BLaER1 treated with 17β-estradiol and CSF1 and Interleukin-3, amounts not matched to agents 10 nM and 100 nM (cell line): ENCODE measurements at regions not wholly inside any gene's neighbourhood (a gene's known extent, or its start where the extent isn't known, plus 50 kb on each side); places are given as distances from the start of the nearest gene placed in this dataset.
A peak's percentile ranks its signal among the peaks of the same experiment; 100 is the strongest.

Source experiments
- H3K27ac ChIP-seq, 11 experiments: shearing (Covaris generic); formaldehyde crosslinking; 2 replicates each; pipeline ENCODE4 v1.8.1; 2022
- H3K27me3 ChIP-seq, 11 experiments: shearing (Covaris generic); formaldehyde crosslinking; 2 replicates each; pipeline ENCODE4 v1.8.1; 2022
- H3K36me3 ChIP-seq, 11 experiments: shearing (Covaris generic); formaldehyde crosslinking; 2 replicates each; pipeline ENCODE4 v1.8.1; 2022
- H3K4me1 ChIP-seq, 10 experiments: shearing (Covaris generic); formaldehyde crosslinking; 2 replicates each; pipeline ENCODE4 v1.8.1; 2022
- H3K4me2 ChIP-seq, 11 experiments: shearing (Covaris generic); formaldehyde crosslinking; 2 replicates each; pipeline ENCODE4 v1.8.1; 2022
- H3K4me3 ChIP-seq, 10 experiments: shearing (Covaris generic); formaldehyde crosslinking; 2 replicates each; pipeline ENCODE4 v1.8.1; 2022
- H3K9ac ChIP-seq, 11 experiments: shearing (Covaris generic); formaldehyde crosslinking; 2 replicates each; pipeline ENCODE4 v1.8.1; 2022
- H3K9me3 ChIP-seq, 11 experiments: shearing (Covaris generic); formaldehyde crosslinking; replicated peaks in 1 of 11; 2 replicates each; pipeline ENCODE4 v1.8.1; 2022
- H4K20me1 ChIP-seq, 11 experiments: shearing (Covaris generic); formaldehyde crosslinking; 2 replicates each; pipeline ENCODE4 v1.8.1; 2022
- Cebpa-rat ChIP-seq, 11 experiments: shearing (Covaris generic); IDR thresholded peaks; 2 replicates each; pipeline ENCODE4 v1.8.1; 2022

DNA sequence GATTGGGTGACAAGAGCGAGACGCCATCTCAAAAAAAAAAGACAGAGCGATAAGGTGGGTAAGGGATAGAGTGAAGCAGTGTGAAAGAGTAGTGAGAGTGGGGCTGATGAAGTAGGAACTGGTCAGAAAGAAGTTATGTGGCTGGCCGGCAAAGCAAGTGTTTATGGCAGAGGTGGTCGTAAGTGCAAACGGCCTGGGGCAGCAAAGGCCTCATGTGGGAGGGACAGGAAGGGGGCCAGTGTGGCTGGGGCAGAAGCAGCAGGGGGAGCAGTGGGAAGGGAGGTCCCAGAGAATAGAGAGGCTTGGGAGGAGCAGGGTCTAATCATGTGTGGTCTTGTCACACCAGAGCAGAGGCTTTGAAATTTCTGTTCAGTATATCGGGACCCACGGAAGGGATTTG is 186.2 kb downstream of the HS3ST3B1 start:
- no peak for TF ChIP-seq Cebpa-rat (IDR thresholded peaks at IDR 0.05)

GRCh38 chr17:14482715-14483114 is 181.8 kb downstream of the HS3ST3B1 start:
- Histone ChIP-seq H3K9ac (no peak overlapping the region), H4K20me1 (no peaks in the 10 kb centered on the region), H3K27ac (no peak overlapping the region)

More for the DNA sequence above, 186.2 kb downstream of the HS3ST3B1 start:
- no peak overlapping the region for H3K27ac ChIP-seq
- no peaks in the 10 kb centered on the region for H4K20me1 ChIP-seq
- no peak overlapping the region for H3K9ac ChIP-seq
- H3K9me3 ChIP-seq: peaks cover 0 to 35% (median 7%) of the 10 kb centered on the region in 11 experiments; a peak in 11 of 22 replicates
- no peaks in the 10 kb centered on the region for H3K4me1 ChIP-seq
- H3K36me3 ChIP-seq: no peaks in the 10 kb centered on the region
- H3K27me3 ChIP-seq: no peaks in the 10 kb centered on the region
- no peak overlapping the region for H3K4me2 ChIP-seq
- H3K4me3 ChIP-seq: no peak overlapping the region

GRCh38 chr17:14481664-14482063 is 180.8 kb downstream of the HS3ST3B1 start:
- no peak for TF ChIP-seq Cebpa-rat (IDR thresholded peaks at IDR 0.05)
- H3K9me3 ChIP-seq: peaks cover 0 to 56% (median 24%) of the 10 kb centered on the region in 11 experiments; a peak in 17 of 22 replicates
- H3K36me3 ChIP-seq: no peaks in the 10 kb centered on the region

More at GRCh38 chr17:14482715-14483114, 181.8 kb downstream of the HS3ST3B1 start:
- no peak overlapping the region for H3K4me2 ChIP-seq
- no peak for TF ChIP-seq Cebpa-rat (IDR thresholded peaks at IDR 0.05)
- no peaks in the 10 kb centered on the region for H3K4me1 ChIP-seq
- H3K9me3 ChIP-seq: peaks cover 0 to 64% (median 21%) of the 10 kb centered on the region in 11 experiments; a peak in 18 of 22 replicates
- no peaks in the 10 kb centered on the region for H3K36me3 ChIP-seq
- no peaks in the 10 kb centered on the region for H3K27me3 ChIP-seq
- no peak overlapping the region for H3K4me3 ChIP-seq

GRCh38 chr17:14474591-14474990 is 173.7 kb downstream of the HS3ST3B1 start:
- no peaks in the 10 kb centered on the region for H4K20me1 ChIP-seq
- no peak for TF ChIP-seq Cebpa-rat (IDR thresholded peaks at IDR 0.05)
- no peak overlapping the region for H3K4me3 ChIP-seq
- no peak overlapping the region for H3K4me2 ChIP-seq
- H3K9ac ChIP-seq: no peak overlapping the region
- H3K9me3 ChIP-seq: peaks cover 0 to 25% (median 13%) of the 10 kb centered on the region in 11 experiments; a peak in 11 of 22 replicates
- no peak overlapping the region for H3K27ac ChIP-seq
- no peaks in the 10 kb centered on the region for H3K27me3 ChIP-seq
- H3K4me1 ChIP-seq: peaks cover 0 to 18% (median 16%) of the 10 kb centered on the region in 10 experiments; a peak in 13 of 20 replicates
- no peaks in the 10 kb centered on the region for H3K36me3 ChIP-seq

More at GRCh38 chr17:14481664-14482063, 180.8 kb downstream of the HS3ST3B1 start:
- Histone ChIP-seq H3K27me3 (no peaks in the 10 kb centered on the region), H3K4me2 (no peak overlapping the region), H3K4me1 (no peaks in the 10 kb centered on the region), H4K20me1 (no peaks in the 10 kb centered on the region), H3K4me3 (no peak overlapping the region), H3K9ac (no peak overlapping the region), H3K27ac (no peak overlapping the region)

- Histone ChIP-seq H3K4me3 (no peak overlapping the region), H3K36me3 (no peaks in the 10 kb centered on the region), H3K27me3 (no peaks in the 10 kb centered on the region), H3K4me2 (peak overlapping the region in 7 of 11 experiments; percentile 27 to 69 (median 54); a peak in 12 of 22 replicates), H3K27ac (no peak overlapping the region), H4K20me1 (no peaks in the 10 kb centered on the region), H3K9ac (no peak overlapping the region), H3K9me3 (peaks cover 24 to 48% (median 35%) of the 10 kb centered on the region in 11 experiments), H3K4me1 (peaks cover 0 to 31% (median 16%) of the 10 kb centered on the region in 10 experiments; a peak in 13 of 20 replicates)
- no peak for TF ChIP-seq Cebpa-rat (IDR thresholded peaks at IDR 0.05)
These were observed 170.2 kb downstream of the HS3ST3B1 start for GRCh38 chr17:14471052-14471451.

GRCh38 chr17:14470417-14470816 is 169.5 kb downstream of the HS3ST3B1 start:
- no peaks in the 10 kb centered on the region for H3K36me3 ChIP-seq
- H3K27ac ChIP-seq: no peak overlapping the region
- no peaks in the 10 kb centered on the region for H4K20me1 ChIP-seq
- H3K9ac ChIP-seq: no peak overlapping the region
- peaks cover 0 to 37% (median 16%) of the 10 kb centered on the region in 10 experiments; a peak in 13 of 20 replicates for H3K4me1 ChIP-seq
- no peaks in the 10 kb centered on the region for H3K27me3 ChIP-seq
- no peak overlapping the region for H3K4me3 ChIP-seq
- peak overlapping the region in 7 of 11 experiments; percentile 27 to 69 (median 54); a peak in 13 of 22 replicates for H3K4me2 ChIP-seq
- H3K9me3 ChIP-seq: peaks cover 25 to 47% (median 39%) of the 10 kb centered on the region in 11 experiments
- TF ChIP-seq Cebpa-rat (IDR thresholded peaks at IDR 0.05): no peak

DNA sequence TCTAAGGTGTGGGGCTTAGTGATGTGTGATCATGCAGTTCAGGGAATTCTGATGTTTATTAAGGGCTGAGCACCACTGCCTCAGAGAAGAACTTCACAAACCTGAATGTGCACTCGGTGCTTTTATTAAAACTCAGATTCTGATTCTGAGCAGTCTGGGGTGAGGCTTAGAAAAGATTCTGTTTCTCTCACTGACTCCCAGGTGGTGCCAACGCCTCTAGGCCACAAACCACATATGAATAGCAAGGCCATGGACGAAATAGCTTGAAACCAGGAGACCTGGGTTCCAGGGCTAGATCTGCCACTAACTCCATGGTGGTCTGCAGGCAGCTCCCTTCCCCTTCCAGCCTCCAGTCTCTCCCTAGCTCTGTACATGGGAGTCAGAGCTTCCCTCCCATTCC is 169.1 kb downstream of the HS3ST3B1 start:
- no peak overlapping the region for H3K27ac ChIP-seq
- no peak for TF ChIP-seq Cebpa-rat (IDR thresholded peaks at IDR 0.05)
- H3K27me3 ChIP-seq: no peaks in the 10 kb centered on the region
- H3K4me3 ChIP-seq: no peak overlapping the region
- H3K4me2 ChIP-seq: peak overlapping the region in 7 of 11 experiments; percentile 27 to 69 (median 54); a peak in 13 of 22 replicates
- peaks cover 0 to 41% (median 16%) of the 10 kb centered on the region in 10 experiments; a peak in 13 of 20 replicates for H3K4me1 ChIP-seq
- no peaks in the 10 kb centered on the region for H3K36me3 ChIP-seq
- no peaks in the 10 kb centered on the region for H4K20me1 ChIP-seq
- H3K9ac ChIP-seq: no peak overlapping the region
- H3K9me3 ChIP-seq: peaks cover 27 to 49% (median 39%) of the 10 kb centered on the region in 11 experiments

- no peak for TF ChIP-seq Cebpa-rat (IDR thresholded peaks at IDR 0.05)
- no peaks in the 10 kb centered on the region for H3K36me3 ChIP-seq
- no peaks in the 10 kb centered on the region for H3K27me3 ChIP-seq
- peaks cover 0 to 51% (median 17%) of the 10 kb centered on the region in 10 experiments; a peak in 13 of 20 replicates for H3K4me1 ChIP-seq
- peaks cover 27 to 48% (median 39%) of the 10 kb centered on the region in 11 experiments for H3K9me3 ChIP-seq
- no peaks in the 10 kb centered on the region for H4K20me1 ChIP-seq
- no peak overlapping the region for H3K4me3 ChIP-seq
- H3K9ac ChIP-seq: no peak overlapping the region
- no peak overlapping the region for H3K27ac ChIP-seq
- H3K4me2 ChIP-seq: peak overlapping the region in 4 of 11 experiments; percentile 13 to 69 (median 18); a peak in 5 of 22 replicates
These were observed 168.0 kb downstream of the HS3ST3B1 start for GRCh38 chr17:14468858-14469257.

- no peaks in the 10 kb centered on the region; a peak in 1 of 22 replicates for H3K36me3 ChIP-seq
- no peak for TF ChIP-seq Cebpa-rat (IDR thresholded peaks at IDR 0.05)
- H3K27ac ChIP-seq: no peak overlapping the region; a peak in 1 of 22 replicates
- no peak overlapping the region for H3K4me3 ChIP-seq
- H3K4me1 ChIP-seq: peaks cover 0 to 99% (median 52%) of the 10 kb centered on the region in 10 experiments; a peak in 15 of 20 replicates
- H3K9ac ChIP-seq: no peak overlapping the region
- H3K27me3 ChIP-seq: no peaks in the 10 kb centered on the region
- no peaks in the 10 kb centered on the region for H4K20me1 ChIP-seq
- H3K9me3 ChIP-seq: peaks cover 9 to 47% (median 33%) of the 10 kb centered on the region in 11 experiments; a peak in 20 of 22 replicates
- peak overlapping the region in 3 of 11 experiments; percentile 27 to 85 (median 82); a peak in 6 of 22 replicates for H3K4me2 ChIP-seq
These were observed 160.3 kb downstream of the HS3ST3B1 start for GRCh38 chr17:14461227-14461548.
